Activated naive CD4-positive, alpha-beta T cell treated with anti-CD3 and anti-CD28 coated beads for 36 hours (primary cell): ENCODE measurements at regions not wholly inside any gene's neighbourhood (a gene's known extent, or its start where the extent isn't known, plus 50 kb on each side); places are given as distances from the start of the nearest gene placed in this dataset.
"Not testable (repeated sequence)": the region's sequence is repeated elsewhere in the genome, so short reads cannot be mapped to it uniquely, and the experiment has no call there.

Experiments
- CTCF ChIA-PET: fragments of 350-600 bp; sonication (Branson Sonifier 250); formaldehyde crosslinking; loops from one replicate; lab custom pipeline; 2021; ENCODE audit warnings: antibody characterized with exemption; lab: Charles Lee
- DNase-seq: peaks from one replicate; pipeline ENCODE4 v3.0.0-alpha.2; 2020
- H3K27ac Mint-ChIP-seq: one replicate; pipeline ENCODE4 v1.8.0; 2021; ENCODE audit warnings: mild to moderate bottlenecking, mixed read lengths
- H3K27me3 Mint-ChIP-seq: one replicate; pipeline ENCODE4 v1.8.0; 2021; ENCODE audit warnings: low read depth, mixed read lengths
- H3K36me3 Mint-ChIP-seq: one replicate; pipeline ENCODE4 v1.8.0; 2021; ENCODE audit warnings: low read depth, mixed read lengths
- H3K4me1 Mint-ChIP-seq: one replicate; pipeline ENCODE4 v1.8.0; 2021; ENCODE audit warnings: low read depth, mixed read lengths
- H3K4me3 Mint-ChIP-seq: one replicate; pipeline ENCODE4 v1.8.0; 2021; ENCODE audit warnings: mild to moderate bottlenecking, moderate library complexity, mixed read lengths
- H3K9me3 Mint-ChIP-seq: one replicate; pipeline ENCODE4 v1.8.0; 2021; ENCODE audit warnings: mixed read lengths
- intact Hi-C: fragments of 100-400 bp; cut with micrococcal nuclease; formaldehyde crosslinking; loops from one replicate; pipeline ENCODE4 v1.15.1; 2023

DNA sequence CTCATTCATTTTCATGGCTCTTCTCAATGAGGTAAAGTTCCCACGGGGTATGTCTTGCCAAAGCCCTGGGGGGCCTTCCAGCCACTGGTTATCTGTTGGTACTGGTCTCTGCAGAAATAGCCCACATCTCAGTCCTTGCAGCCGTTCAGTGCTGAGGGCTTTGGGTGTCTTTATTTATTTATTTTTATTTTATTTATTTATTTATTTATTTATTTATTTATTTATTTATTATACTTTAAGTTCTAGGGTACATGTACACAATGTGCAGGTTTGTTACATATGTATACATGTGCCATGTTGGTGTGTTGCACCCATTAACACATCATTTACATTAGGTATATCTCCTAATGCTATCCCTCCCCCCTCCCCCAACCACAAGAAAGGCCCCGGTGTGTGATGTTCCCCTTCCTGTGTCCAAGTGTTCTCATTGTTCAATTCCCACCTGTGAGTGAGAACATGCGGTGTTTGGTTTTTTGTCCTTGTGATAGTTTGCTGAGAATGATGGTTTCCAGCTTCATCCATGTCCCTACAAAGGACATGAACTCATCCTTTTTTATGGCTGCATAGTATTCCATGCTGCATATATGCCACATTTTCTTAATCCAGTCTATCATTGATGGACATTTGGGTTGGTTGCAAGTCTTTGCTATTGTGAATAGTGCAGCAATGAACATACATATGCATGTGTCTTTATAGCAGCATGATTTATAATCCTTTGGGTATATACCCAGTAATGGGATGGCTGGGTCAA is 308.1 kb upstream of the B3GAT1 start:
- CTCF ChIA-PET, intact Hi-C loops: not testable (repeated sequence)

DNA sequence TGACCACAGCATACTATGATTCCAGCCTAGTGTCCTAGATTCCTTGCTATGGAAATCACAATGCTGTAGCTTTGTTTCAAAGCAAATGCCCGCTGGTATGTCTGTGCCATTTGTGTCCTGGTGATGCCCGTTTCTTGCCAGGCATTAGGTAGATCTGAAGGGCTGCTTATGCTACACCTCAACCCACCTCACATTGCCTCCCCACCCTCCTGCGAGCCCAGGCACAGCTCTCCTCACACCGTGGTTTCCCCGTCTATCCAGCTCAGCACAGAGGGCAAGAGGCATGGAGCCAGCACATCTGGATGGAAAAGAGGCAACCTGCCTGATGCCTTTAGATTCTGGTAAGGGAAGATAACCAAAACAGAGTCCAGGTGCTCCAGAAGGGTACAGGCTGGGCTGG is 307.4 kb upstream of the B3GAT1 start:
- Mint-ChIP-seq H3K36me3 (no peaks in the 10 kb centered on the region), H3K9me3 (peaks cover 2% of the 10 kb centered on the region), H3K27me3 (peaks cover 24% of the 10 kb centered on the region), H3K4me3 (no peak overlapping the region), H3K27ac (peak overlapping the region; percentile 53), H3K4me1 (no peaks in the 10 kb centered on the region)
- intact Hi-C loops = no loop called here
- CTCF ChIA-PET = no interaction called here
- no peak for DNase-seq

More for the DNA sequence above, 308.1 kb upstream of the B3GAT1 start:
- not testable (repeated sequence) for H3K9me3 Mint-ChIP-seq, H3K27ac Mint-ChIP-seq, H3K4me1 Mint-ChIP-seq, H3K4me3 Mint-ChIP-seq, DNase-seq, H3K36me3 Mint-ChIP-seq
- peaks cover 24% of the 10 kb centered on the region for H3K27me3 Mint-ChIP-seq

DNA sequence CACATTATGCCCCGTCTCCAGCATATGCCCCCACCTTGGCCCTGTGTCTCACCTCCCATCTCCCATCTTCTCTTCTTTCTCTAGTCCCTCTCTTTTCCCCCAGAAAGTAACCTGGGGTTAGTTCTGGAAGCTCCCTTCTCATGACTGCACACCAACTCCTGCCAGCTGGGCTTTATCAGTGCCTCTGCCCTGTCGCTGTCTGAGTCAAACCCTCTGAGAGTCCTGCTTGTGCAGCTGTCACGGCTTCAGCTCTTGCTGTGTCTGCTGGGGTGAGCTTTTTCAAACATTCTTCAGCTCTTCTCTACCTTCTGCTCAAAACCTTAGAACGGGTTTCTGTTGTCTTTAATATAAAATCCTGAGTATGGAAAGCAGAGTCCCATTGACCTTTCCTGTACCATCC is 304.5 kb upstream of the B3GAT1 start:
- Mint-ChIP-seq H3K4me1 (no peaks in the 10 kb centered on the region), H3K27me3 (peaks cover 13% of the 10 kb centered on the region), H3K4me3 (no peak overlapping the region), H3K27ac (no peak overlapping the region), H3K36me3 (no peaks in the 10 kb centered on the region), H3K9me3 (peaks cover 2% of the 10 kb centered on the region)
- CTCF ChIA-PET = no interaction called here
- intact Hi-C loops = no loop called here
- no peak for DNase-seq

DNA sequence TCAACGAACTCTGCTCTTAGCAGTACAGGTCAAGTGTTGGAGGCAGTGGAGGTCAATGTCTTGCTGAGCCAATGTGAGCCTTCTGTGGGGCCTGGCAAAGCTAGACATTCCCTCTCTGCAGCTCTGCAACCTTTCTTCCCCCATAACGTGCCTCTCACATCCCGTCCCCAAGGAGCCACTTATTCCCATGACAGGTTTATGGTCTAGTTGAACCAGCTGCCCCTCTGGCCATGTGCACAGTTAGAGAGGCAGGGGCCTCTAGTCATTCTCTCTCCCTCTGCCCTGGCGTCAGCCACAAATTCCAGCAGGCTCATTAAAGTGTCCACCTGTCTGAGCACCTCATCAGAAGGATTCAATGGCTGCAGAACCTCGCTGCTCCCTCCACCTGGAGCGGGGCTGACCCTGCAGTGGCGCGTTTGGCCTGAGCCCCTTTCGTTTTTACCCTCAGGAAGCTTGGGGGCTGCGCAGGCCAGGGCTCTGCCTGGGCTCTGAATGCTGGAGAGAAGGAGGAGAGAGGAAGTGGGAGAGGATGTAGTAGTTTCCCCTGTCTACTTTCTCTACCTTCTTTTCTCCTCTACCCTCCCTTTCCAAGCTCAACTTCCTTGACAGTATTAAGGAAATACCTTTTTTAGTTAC is 302.1 kb upstream of the B3GAT1 start:
- no peak overlapping the region for H3K27ac Mint-ChIP-seq
- intact Hi-C loops = no loop called here
- DNase-seq = no peak
- H3K9me3 Mint-ChIP-seq = no peaks in the 10 kb centered on the region
- no peaks in the 10 kb centered on the region for H3K36me3 Mint-ChIP-seq
- H3K4me3 Mint-ChIP-seq = no peak overlapping the region
- peaks cover 13% of the 10 kb centered on the region for H3K27me3 Mint-ChIP-seq
- CTCF ChIA-PET = no interaction called here
- H3K4me1 Mint-ChIP-seq = no peaks in the 10 kb centered on the region

DNA sequence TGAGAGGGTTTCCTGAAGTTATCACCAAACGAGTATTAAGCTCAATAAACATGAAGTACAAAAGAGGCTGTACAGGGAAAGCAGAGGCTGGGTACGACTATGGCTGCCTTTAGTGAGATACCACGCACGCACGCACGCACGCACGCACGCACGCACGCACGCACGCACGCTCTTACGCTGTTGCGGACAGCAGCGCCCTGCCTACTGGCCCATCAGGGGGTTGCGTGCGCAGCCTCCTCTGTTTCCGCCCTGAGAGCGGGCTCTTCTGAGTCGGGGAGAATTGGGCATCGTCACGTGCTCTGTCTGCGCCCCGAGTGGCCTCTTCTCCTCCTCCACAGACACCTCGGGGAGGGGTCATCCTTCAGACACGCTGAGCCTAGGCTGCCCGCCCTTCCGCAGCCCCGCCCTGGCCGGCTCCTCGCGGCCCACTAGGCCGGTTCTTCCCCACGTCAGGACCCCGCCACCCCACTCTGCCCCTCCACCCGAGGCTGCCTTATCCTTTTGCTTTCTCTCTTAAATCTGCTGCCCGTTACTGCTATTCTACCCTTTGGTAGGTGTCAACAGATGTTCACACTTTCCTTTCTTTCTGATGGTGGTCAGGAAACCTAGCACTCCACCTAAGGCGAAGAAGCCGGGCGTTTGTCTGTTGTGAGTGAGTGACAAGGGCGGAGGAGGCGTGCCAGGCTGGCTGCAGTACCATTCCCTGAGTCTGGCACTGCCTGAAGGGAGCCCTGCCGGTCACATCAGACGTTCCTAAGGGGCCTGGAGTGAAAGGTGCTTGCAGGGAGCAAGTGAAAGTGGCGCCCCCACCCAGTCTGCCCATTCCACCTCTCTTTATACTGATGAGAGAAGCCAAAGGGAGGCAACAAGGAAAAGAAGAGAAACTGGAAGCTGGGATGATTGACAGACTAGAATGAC is 300.4 kb upstream of the B3GAT1 start:
- intact Hi-C loops = no loop called here
- no peak for DNase-seq
- no peaks in the 10 kb centered on the region for H3K36me3 Mint-ChIP-seq
- CTCF ChIA-PET = no interaction called here
- no peaks in the 10 kb centered on the region for H3K9me3 Mint-ChIP-seq
- no peaks in the 10 kb centered on the region for H3K4me1 Mint-ChIP-seq
- H3K4me3 Mint-ChIP-seq = no peak overlapping the region
- H3K27ac Mint-ChIP-seq = no peak overlapping the region
- H3K27me3 Mint-ChIP-seq = peaks cover 15% of the 10 kb centered on the region

DNA sequence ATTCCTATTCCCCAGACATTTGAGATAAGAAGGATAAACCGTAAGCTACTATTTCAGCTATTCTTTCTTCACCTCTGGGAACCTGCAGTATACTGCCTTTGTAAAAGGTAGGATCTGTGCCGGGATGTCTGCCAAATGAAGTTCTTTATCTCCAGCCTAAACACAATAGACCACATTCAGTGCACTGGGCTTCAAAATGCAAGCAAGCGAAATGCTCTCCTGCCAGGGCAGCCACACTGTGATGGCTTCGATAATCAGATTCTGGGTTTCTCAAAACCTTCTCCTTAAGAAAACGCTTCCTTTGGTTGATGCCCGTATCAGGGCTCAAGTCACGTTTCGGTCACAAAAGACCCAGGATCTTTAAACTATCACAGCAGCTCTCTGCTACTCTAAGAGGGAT is 299.5 kb upstream of the B3GAT1 start:
- Mint-ChIP-seq H3K27ac (no peak overlapping the region), H3K36me3 (no peaks in the 10 kb centered on the region), H3K27me3 (peaks cover 10% of the 10 kb centered on the region), H3K4me3 (no peak overlapping the region), H3K9me3 (no peaks in the 10 kb centered on the region), H3K4me1 (no peaks in the 10 kb centered on the region)
- intact Hi-C loops = no loop called here
- CTCF ChIA-PET = no interaction called here
- DNase-seq = no peak

DNA sequence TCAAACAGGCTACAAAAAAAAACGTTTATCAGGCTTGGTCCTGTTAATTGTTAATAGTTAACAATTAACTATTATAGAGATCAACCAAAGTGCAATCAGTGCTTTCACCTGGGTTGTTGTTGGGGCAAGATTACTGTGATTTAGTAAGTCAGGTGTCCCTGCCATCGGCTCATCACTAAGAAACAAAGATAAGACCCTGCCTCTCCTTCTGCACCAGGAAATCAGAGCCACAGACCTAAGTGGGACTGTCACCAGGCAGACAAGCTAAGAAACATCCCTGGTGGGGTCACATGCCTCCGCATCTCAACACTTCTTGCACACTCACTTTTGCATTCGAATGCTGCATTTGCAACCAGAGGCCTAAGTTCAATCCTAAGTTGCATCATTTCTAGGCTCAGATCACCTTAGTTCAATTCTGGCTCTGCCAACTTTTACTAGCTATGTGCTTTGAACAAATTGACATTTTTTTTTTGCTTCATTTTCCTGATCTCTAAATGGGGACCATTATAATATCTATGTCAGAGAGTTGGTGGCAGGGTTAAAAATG is 298.9 kb upstream of the B3GAT1 start:
- CTCF ChIA-PET = no interaction called here
- peaks cover 4% of the 10 kb centered on the region for H3K27me3 Mint-ChIP-seq

DNA sequence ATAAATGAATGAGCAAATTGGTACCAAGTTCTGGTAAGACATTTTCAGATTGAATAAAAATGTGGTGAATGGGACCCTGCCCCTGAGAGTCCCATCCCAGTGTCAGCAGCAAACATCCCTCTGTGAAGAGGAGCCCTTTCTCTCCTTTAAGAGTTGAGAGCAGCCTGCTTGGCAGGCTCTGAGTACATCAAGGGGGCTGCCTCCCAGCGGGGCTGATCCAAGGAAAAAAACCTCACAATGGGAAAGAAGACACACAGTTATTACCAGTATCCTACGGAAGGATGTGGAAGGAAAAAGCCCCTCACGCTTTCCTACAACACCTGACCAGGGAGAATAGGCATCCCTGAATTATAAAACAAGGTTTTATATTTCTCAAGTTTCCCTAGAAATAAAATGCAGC is 293.8 kb upstream of the B3GAT1 start:
- DNase-seq = no peak
- Mint-ChIP-seq H3K36me3 (no peaks in the 10 kb centered on the region), H3K27ac (no peak overlapping the region), H3K4me1 (no peaks in the 10 kb centered on the region), H3K4me3 (no peak overlapping the region), H3K9me3 (no peaks in the 10 kb centered on the region), H3K27me3 (peaks cover 8% of the 10 kb centered on the region)
- intact Hi-C loops = no loop called here
- CTCF ChIA-PET = no interaction called here

More for the DNA sequence above, 298.9 kb upstream of the B3GAT1 start:
- Mint-ChIP-seq H3K4me3 (no peak overlapping the region), H3K4me1 (no peaks in the 10 kb centered on the region), H3K9me3 (no peaks in the 10 kb centered on the region), H3K27ac (no peak overlapping the region), H3K36me3 (no peaks in the 10 kb centered on the region)
- intact Hi-C loops = no loop called here
- no peak for DNase-seq

DNA sequence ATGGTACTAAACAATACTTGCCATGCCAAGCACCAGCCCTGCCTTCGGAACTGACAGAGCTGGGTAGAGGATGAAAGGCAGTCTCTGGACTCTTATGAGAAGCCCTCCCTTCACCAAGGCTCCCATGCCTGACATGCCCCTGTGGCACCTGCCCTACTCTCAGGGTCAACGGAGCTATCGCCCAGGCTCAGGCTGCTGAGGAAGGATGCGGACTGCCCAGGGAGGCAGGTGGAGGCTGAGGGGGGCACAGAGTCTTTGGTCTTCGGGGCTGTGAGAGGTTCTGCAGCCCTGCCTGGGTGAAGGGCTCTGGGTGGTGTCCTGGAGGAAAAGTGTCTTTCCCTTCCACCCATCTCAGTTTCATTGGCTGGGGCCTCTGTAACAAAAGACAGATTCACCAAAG is 290.8 kb upstream of the B3GAT1 start:
- intact Hi-C loops = no loop called here
- Mint-ChIP-seq H3K4me1 (no peaks in the 10 kb centered on the region), H3K27me3 (peaks cover 10% of the 10 kb centered on the region), H3K27ac (no peak overlapping the region), H3K36me3 (no peaks in the 10 kb centered on the region), H3K9me3 (no peaks in the 10 kb centered on the region), H3K4me3 (no peak overlapping the region)
- CTCF ChIA-PET = no interaction called here
- no peak for DNase-seq

DNA sequence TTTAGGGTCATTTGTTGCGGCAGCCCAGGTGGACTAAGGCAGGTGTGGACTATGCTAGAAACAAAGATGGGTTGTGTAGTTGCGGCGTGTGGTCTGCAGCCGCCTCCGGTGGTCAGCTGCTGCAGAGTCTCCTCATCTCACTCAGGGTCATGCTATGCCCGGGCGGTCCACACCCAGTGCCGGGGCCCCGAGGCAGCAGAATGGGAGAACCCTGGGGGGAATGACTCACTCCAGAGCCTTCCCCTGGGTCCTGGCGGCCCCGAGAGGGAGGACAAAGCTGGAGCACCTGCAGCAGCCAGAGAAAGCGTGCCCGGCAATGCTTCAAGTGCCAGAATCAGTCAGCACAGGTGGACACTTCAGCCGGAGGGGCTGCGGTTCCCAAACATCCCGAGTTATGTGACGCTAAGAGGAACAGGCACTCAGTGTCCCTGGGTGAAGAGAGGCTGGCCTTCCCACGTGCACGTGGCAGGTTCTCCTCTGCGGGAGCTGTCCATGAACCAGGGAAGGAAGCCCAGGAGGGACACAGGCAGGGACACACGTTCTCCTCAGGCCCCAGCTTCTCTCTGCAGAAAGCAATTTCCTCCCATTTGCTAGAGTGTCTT is 289.6 kb upstream of the B3GAT1 start:
- H3K9me3 Mint-ChIP-seq = no peaks in the 10 kb centered on the region
- H3K4me3 Mint-ChIP-seq = no peak overlapping the region
- H3K27ac Mint-ChIP-seq = no peak overlapping the region
- H3K27me3 Mint-ChIP-seq = peaks cover 10% of the 10 kb centered on the region
- H3K36me3 Mint-ChIP-seq = no peaks in the 10 kb centered on the region
- no peaks in the 10 kb centered on the region for H3K4me1 Mint-ChIP-seq
- CTCF ChIA-PET = interaction anchor here (0.6 kb wide), 1 partner anchor 71 kb away, joined by 3 read pairs; no protein-coding TSS in a partner anchor
- intact Hi-C loops = no loop called here
- no peak for DNase-seq

DNA sequence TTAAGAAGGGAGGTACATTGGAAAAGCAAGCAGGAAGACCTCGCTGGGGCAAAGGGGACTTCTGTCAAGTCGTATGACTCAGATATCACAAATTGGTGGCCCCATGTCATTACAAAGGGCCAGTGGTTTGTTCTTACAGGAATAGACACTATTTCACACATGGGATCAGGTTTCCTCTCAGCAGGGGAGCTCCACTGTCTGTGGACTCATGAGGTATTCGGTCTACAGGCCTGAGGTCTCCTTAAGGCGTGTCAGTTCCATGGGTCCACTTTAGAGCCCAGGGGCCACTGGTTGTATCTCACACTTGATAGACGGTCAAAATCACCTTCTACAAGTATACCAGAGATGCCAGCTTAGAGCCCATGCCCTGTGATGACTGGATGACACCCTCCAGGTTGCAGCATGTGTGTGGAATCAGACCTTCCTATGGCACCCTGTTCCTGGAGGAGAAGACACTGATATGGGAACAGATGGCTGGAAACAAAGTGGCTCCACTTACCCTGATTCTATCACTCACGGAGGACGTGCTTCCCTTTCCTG is 288.1 kb upstream of the B3GAT1 start:
- peaks cover 10% of the 10 kb centered on the region for H3K27me3 Mint-ChIP-seq
- CTCF ChIA-PET = no interaction called here
- no peaks in the 10 kb centered on the region for H3K36me3 Mint-ChIP-seq
- no peaks in the 10 kb centered on the region for H3K9me3 Mint-ChIP-seq
- no peak for DNase-seq
- no peak overlapping the region for H3K4me3 Mint-ChIP-seq
- intact Hi-C loops = no loop called here
- H3K4me1 Mint-ChIP-seq = no peaks in the 10 kb centered on the region
- no peak overlapping the region for H3K27ac Mint-ChIP-seq

DNA sequence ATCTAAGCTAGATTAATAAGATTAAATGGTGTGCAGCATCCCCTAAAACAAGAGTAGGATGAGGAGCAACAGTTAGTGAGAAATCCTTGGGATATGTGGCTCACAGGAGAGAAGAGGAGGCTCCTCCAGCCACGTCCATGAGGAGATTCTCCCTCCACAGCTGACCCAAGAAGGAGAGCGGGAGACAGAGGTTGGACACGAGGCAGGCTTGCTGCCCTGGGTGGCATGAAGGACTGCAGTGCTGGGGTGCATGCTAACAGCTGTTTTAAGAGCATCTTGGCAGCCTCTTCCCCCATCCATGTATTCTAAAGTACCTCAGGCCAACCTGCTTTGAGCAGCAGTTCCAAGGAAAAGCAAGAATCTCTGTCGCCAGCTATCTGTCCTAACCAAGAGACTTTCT is 284.4 kb upstream of the B3GAT1 start:
- Mint-ChIP-seq H3K36me3 (no peaks in the 10 kb centered on the region), H3K9me3 (no peaks in the 10 kb centered on the region), H3K27me3 (peaks cover 10% of the 10 kb centered on the region), H3K27ac (no peak overlapping the region), H3K4me1 (no peaks in the 10 kb centered on the region), H3K4me3 (no peak overlapping the region)
- no peak for DNase-seq
- intact Hi-C loops = no loop called here
- CTCF ChIA-PET = no interaction called here
